LNCaP clone FGC (cell line): ENCODE measurements at regions not wholly inside any gene's neighbourhood (a gene's known extent, or its start where the extent isn't known, plus 50 kb on each side); places are given as distances from the start of the nearest gene placed in this dataset.

Source experiments
- DNase-seq: peaks from one replicate; pipeline ENCODE4 v3.0.0-alpha.2; 2011; ENCODE audit warnings: low read depth
- H3K4me3 ChIP-seq: 2 replicates; pipeline ENCODE4 v1.5.1; 2011; ENCODE audit warnings: mild to moderate bottlenecking, low read depth, low read length, control low read depth
- CTCF ChIP-seq: IDR thresholded peaks from 2 replicates; pipeline ENCODE4 v1.5.1; 2012; ENCODE audit warnings: mild to moderate bottlenecking; ENCODE audit not compliant: control insufficient read depth, insufficient read depth; ENCODE audit errors: extremely low read depth

- DNase-seq: no peak
- no peak overlapping the region for H3K4me3 ChIP-seq
- TF ChIP-seq CTCF: no peak
Observed at GRCh38 chr11:131109790-131110189, 193.5 kb upstream of the SNX19 start.

- no peak for DNase-seq
- H3K4me3 ChIP-seq: no peak overlapping the region
- no peak for TF ChIP-seq CTCF
Observed at GRCh38 chr11:131111775-131112174, 195.5 kb upstream of the SNX19 start.

- no peak for TF ChIP-seq CTCF
- DNase-seq: no peak
- no peak overlapping the region for H3K4me3 ChIP-seq
Observed at GRCh38 chr11:131118247-131118646, 202.0 kb upstream of the SNX19 start.

GRCh38 chr11:131121426-131122333 lies 205.4 kb upstream of the SNX19 start:
- TF ChIP-seq CTCF: no peak
- DNase-seq: no peak
- no peak overlapping the region for H3K4me3 ChIP-seq

- TF ChIP-seq CTCF: no peak
- H3K4me3 ChIP-seq: no peak overlapping the region
- no peak for DNase-seq
Observed at GRCh38 chr11:131122448-131122847, 206.2 kb upstream of the SNX19 start.

GRCh38 chr11:131129474-131129873 lies 213.2 kb upstream of the SNX19 start:
- TF ChIP-seq CTCF: no peak
- no peak for DNase-seq
- no peak overlapping the region for H3K4me3 ChIP-seq

GRCh38 chr11:131135611-131136010 lies 219.3 kb upstream of the SNX19 start:
- no peak for TF ChIP-seq CTCF
- no peak overlapping the region for H3K4me3 ChIP-seq
- no peak for DNase-seq
